Epithelial cell of esophagus (primary cell): ENCODE measurements at regions not wholly inside any gene's neighbourhood (a gene's known extent, or its start where the extent isn't known, plus 50 kb on each side); places are given as distances from the start of the nearest gene placed in this dataset.
"Not testable (repeated sequence)": the region's sequence is repeated elsewhere in the genome, so short reads cannot be mapped to it uniquely, and the experiment has no call there.

ENCODE experiments used
- DNase-seq: peaks from one replicate; pipeline ENCODE4 v3.0.0; 2010; ENCODE audit warnings: low read depth
- H3K4me3 ChIP-seq: 2 replicates; pipeline ENCODE4 v1.5.1; 2011; ENCODE audit warnings: mild to moderate bottlenecking, low read length, control low read depth
- CTCF ChIP-seq: IDR thresholded peaks from 2 replicates; pipeline ENCODE4 v1.5.1; 2011; ENCODE audit warnings: low read depth, mild to moderate bottlenecking, low read length, control low read depth, inconsistent platforms; ENCODE audit not compliant: insufficient read depth; ENCODE audit errors: missing control alignments

DNA sequence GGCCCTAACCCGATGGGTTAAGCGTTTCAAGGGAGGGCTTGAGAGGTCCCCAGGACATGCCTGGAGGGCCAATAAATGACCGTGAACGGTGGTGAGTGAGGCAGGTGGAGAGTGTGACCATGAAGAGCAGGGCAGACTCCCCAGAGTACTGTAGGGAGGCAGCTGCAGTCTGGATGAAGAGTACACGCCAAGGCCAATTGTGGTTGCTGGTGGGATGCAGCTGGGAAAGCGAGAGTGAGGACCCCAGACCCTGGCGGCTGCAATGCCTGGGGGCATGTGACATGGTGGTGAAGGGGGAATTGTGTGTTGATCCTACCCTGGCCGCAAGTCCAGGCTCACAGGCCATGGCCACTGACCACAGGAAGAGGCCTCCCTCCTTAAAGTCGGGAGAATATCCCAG is 62.9 kb downstream of the TMEM235 start:
- DNase-seq: no peak
- no peak overlapping the region for H3K4me3 ChIP-seq
- no peak for TF ChIP-seq CTCF

- not testable (repeated sequence) for DNase-seq, H3K4me3 ChIP-seq
These were observed 61.7 kb downstream of the TMEM235 start for GRCh38 chr17:78293151-78293550.

GRCh38 chr17:78291944-78292910 is 60.8 kb downstream of the TMEM235 start:
- no peak for TF ChIP-seq CTCF
- H3K4me3 ChIP-seq: no peak overlapping the region
- no peak for DNase-seq

DNA sequence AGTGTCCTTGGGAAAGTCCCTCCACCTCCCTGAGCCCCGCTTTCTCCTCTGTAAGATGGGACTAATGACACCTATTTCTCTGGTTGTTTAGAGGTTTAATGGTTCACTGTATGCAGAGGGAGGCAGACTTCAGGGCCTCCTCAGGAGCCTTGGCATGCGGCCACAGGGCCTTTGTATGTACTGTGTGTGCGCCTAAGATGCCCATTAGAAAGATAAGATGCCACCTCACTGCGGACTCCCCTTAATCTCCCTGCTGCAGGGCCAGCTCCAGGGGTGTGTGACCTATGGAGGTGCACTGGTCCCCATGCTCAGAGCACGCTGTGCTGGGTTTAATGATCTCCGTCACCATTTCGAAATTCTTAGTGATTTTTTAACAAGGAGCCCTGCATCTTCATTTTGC is 59.3 kb downstream of the TMEM235 start:
- no peak for TF ChIP-seq CTCF
- no peak for DNase-seq
- H3K4me3 ChIP-seq: no peak overlapping the region
